OCI-LY1 (cell line): ENCODE measurements at regions not wholly inside any gene's neighbourhood (a gene's known extent, or its start where the extent isn't known, plus 50 kb on each side); places are given as distances from the start of the nearest gene placed in this dataset.

Source experiments
- EZH2 ChIP-seq: fragments of 200-600 bp; sonication (generic), shearing (Covaris generic); IDR thresholded peaks from 2 replicates; pipeline ENCODE4 v1.8.0; 2017; ENCODE audit warnings: borderline replicate concordance, mixed run types, mild to moderate bottlenecking, antibody characterized with exemption, low read length, moderate library complexity, mixed read lengths
- TF ChIP-seq, protein P1 (sequence below): fragments of 200-600 bp; sonication (generic), shearing (Covaris generic); IDR thresholded peaks from 2 replicates; pipeline ENCODE4 v1.5.1; 2017; ENCODE audit warnings: mild to moderate bottlenecking, antibody characterized with exemption, low read length, moderate library complexity, mixed read lengths

DNA sequence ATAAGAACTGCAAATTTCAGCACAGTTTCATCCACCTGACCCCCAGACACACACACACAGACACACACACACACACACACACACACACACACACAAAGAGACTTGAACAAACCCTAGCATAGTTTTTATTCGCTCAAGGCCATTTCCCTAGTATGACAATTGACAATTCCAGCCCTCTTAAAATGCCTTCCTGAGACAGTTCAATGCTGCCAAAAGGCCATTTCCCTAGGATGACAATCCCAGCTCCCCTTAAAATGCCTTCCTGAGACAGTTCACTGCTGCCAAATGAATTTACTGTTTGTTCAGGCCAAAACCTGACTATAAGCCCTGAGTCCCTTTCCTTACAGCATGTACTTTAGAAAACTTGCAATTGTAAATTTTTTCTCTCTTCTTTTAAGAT is 259.5 kb upstream of the SLC7A11 start:
- TF ChIP-seq, protein P1, sequence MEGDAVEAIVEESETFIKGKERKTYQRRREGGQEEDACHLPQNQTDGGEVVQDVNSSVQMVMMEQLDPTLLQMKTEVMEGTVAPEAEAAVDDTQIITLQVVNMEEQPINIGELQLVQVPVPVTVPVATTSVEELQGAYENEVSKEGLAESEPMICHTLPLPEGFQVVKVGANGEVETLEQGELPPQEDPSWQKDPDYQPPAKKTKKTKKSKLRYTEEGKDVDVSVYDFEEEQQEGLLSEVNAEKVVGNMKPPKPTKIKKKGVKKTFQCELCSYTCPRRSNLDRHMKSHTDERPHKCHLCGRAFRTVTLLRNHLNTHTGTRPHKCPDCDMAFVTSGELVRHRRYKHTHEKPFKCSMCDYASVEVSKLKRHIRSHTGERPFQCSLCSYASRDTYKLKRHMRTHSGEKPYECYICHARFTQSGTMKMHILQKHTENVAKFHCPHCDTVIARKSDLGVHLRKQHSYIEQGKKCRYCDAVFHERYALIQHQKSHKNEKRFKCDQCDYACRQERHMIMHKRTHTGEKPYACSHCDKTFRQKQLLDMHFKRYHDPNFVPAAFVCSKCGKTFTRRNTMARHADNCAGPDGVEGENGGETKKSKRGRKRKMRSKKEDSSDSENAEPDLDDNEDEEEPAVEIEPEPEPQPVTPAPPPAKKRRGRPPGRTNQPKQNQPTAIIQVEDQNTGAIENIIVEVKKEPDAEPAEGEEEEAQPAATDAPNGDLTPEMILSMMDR: no peak
- no peak for TF ChIP-seq EZH2
